ENCODE measurements at regions not wholly inside any gene's neighbourhood (a gene's known extent, or its start where the extent isn't known, plus 50 kb on each side); places are given as distances from the start of the nearest gene placed in this dataset.

DNA sequence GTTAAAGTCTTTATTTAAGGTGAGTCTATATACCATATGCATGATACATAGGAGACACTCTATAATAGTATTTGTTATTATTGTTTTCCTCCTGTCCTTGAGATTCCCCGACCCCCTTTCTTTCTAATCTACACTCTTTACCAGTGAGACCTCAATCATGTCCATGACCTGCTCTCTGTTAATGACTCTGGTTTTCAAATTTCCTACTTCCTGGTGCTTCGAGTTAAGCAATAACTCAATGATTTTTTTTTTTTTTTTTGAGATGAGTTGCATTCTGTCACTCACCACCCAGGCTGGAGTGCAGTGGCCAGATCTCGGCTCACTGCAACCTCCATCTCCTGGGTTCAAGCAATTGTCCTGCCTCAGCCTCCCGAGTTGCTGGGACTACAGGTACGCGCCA is 574.6 kb upstream of the SLC35B3 start:
- TF ChIP-seq ZBTB7A (IDR thresholded peaks at IDR 0.05; ENCODE audit: low read depth), result no peak
- TF ChIP-seq, protein P1, sequence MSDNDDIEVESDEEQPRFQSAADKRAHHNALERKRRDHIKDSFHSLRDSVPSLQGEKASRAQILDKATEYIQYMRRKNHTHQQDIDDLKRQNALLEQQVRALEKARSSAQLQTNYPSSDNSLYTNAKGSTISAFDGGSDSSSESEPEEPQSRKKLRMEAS (IDR thresholded peaks at IDR 0.05), result no peak
- no peak for TF ChIP-seq YY1 (IDR thresholded peaks at IDR 0.05; ENCODE audit: low read depth)
- TF ChIP-seq, protein P2, sequence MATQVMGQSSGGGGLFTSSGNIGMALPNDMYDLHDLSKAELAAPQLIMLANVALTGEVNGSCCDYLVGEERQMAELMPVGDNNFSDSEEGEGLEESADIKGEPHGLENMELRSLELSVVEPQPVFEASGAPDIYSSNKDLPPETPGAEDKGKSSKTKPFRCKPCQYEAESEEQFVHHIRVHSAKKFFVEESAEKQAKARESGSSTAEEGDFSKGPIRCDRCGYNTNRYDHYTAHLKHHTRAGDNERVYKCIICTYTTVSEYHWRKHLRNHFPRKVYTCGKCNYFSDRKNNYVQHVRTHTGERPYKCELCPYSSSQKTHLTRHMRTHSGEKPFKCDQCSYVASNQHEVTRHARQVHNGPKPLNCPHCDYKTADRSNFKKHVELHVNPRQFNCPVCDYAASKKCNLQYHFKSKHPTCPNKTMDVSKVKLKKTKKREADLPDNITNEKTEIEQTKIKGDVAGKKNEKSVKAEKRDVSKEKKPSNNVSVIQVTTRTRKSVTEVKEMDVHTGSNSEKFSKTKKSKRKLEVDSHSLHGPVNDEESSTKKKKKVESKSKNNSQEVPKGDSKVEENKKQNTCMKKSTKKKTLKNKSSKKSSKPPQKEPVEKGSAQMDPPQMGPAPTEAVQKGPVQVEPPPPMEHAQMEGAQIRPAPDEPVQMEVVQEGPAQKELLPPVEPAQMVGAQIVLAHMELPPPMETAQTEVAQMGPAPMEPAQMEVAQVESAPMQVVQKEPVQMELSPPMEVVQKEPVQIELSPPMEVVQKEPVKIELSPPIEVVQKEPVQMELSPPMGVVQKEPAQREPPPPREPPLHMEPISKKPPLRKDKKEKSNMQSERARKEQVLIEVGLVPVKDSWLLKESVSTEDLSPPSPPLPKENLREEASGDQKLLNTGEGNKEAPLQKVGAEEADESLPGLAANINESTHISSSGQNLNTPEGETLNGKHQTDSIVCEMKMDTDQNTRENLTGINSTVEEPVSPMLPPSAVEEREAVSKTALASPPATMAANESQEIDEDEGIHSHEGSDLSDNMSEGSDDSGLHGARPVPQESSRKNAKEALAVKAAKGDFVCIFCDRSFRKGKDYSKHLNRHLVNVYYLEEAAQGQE (IDR thresholded peaks at IDR 0.05; ENCODE audit: low read depth), result no peak
- TF ChIP-seq, protein P3, sequence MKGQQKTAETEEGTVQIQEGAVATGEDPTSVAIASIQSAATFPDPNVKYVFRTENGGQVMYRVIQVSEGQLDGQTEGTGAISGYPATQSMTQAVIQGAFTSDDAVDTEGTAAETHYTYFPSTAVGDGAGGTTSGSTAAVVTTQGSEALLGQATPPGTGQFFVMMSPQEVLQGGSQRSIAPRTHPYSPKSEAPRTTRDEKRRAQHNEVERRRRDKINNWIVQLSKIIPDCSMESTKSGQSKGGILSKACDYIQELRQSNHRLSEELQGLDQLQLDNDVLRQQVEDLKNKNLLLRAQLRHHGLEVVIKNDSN (IDR thresholded peaks at IDR 0.05), result no peak
- no peak for TF ChIP-seq EGR1 (IDR thresholded peaks at IDR 0.05)
- TF ChIP-seq CREB1 (IDR thresholded peaks at IDR 0.05; ENCODE audit: low read depth), result no peak
- TF ChIP-seq EP300 (IDR thresholded peaks at IDR 0.05; ENCODE audit: borderline replicate concordance), result no peak
- no peak for TF ChIP-seq CEBPB (IDR thresholded peaks at IDR 0.05)
- TF ChIP-seq TCF12 (IDR thresholded peaks at IDR 0.05; ENCODE audit: low read depth), result no peak
- no peak for TF ChIP-seq FOXM1 (IDR thresholded peaks at IDR 0.05; ENCODE audit: borderline replicate concordance, low read depth)
- TF ChIP-seq RAD21 (IDR thresholded peaks at IDR 0.05; ENCODE audit: low read depth), result no peak

Data from Ishikawa (cell line).